Common myeloid progenitor, CD34-positive (primary cell): ENCODE measurements at regions not wholly inside any gene's neighbourhood (a gene's known extent, or its start where the extent isn't known, plus 50 kb on each side); places are given as distances from the start of the nearest gene placed in this dataset.

ENCODE experiments used
- CTCF ChIA-PET: fragments of 350-600 bp; sonication (Branson Sonifier 250); formaldehyde crosslinking; loops from one replicate; lab custom pipeline; 2021; ENCODE audit warnings: antibody characterized with exemption; lab: Charles Lee
- POLR2A ChIA-PET: fragments of 350-600 bp; sonication (Branson Sonifier 250); formaldehyde crosslinking; loops from one replicate; lab custom pipeline; 2021; ENCODE audit warnings: antibody characterized with exemption; lab: Charles Lee
- DNase-seq, 3 donors: peaks; one replicate each; pipeline versions ENCODE4 v3.0.0 to v3.0.0-alpha.2; 2013
- H3K27ac ChIP-seq, 2 experiments: 1 replicate in 1 of 2; 2 replicates in 1 of 2; pipeline ENCODE4 v1.7.0; 2013; ENCODE audit warnings: inconsistent platforms in 2 of 2, low read length in 2 of 2, mild to moderate bottlenecking in 2 of 2, low read depth in 1 of 2, moderate library complexity in 1 of 2; ENCODE audit not compliant: severe bottlenecking in 2 of 2, insufficient read depth in 1 of 2, poor library complexity in 1 of 2
- H3K27me3 ChIP-seq, 5 experiments: replicated peaks in 2 of 5; 1 replicate in 3 of 5; 2 replicates in 2 of 5; pipeline versions ENCODE4 v1.6.1 to v1.7.0; 2013; ENCODE audit warnings: low read length in 4 of 5, mild to moderate bottlenecking in 2 of 5, moderate library complexity in 2 of 5, inconsistent platforms in 1 of 5; ENCODE audit not compliant: insufficient read depth in 5 of 5, control insufficient read depth in 4 of 5
- H3K36me3 ChIP-seq, 4 experiments: 1 replicate in 2 of 4; 2 replicates in 2 of 4; pipeline versions ENCODE4 v1.6.1 to v1.7.0; 2013; ENCODE audit warnings: low read length in 3 of 4, control low read depth in 1 of 4, mild to moderate bottlenecking in 1 of 4; ENCODE audit not compliant: control insufficient read depth in 4 of 4, insufficient read depth in 4 of 4
- H3K4me1 ChIP-seq, 4 experiments: 1 replicate in 3 of 4; 2 replicates in 1 of 4; pipeline versions ENCODE4 v1.6.1 to v1.7.1; 2013; ENCODE audit warnings: low read length in 3 of 4, mild to moderate bottlenecking in 3 of 4, control low read depth in 1 of 4, inconsistent platforms in 1 of 4, moderate library complexity in 1 of 4; ENCODE audit not compliant: control insufficient read depth in 4 of 4, insufficient read depth in 4 of 4; ENCODE audit errors: control extremely low read depth in 1 of 4
- H3K4me3 ChIP-seq, 7 experiments: 1 replicate in 4 of 7; 2 replicates in 3 of 7; pipeline versions ENCODE4 v1.5.1 to v1.7.0; 2013; ENCODE audit warnings: mild to moderate bottlenecking in 7 of 7, low read length in 6 of 7, moderate library complexity in 6 of 7, inconsistent platforms in 2 of 7, low read depth in 2 of 7, control low read depth in 1 of 7; ENCODE audit not compliant: insufficient read depth in 4 of 7, control insufficient read depth in 1 of 7; ENCODE audit errors: extremely low read depth in 1 of 7
- H3K9me3 ChIP-seq, 5 experiments: 1 replicate in 4 of 5; 2 replicates in 1 of 5; pipeline versions ENCODE4 v1.6.1 to v1.7.1; 2013; ENCODE audit warnings: low read length in 4 of 5, mild to moderate bottlenecking in 2 of 5, inconsistent platforms in 1 of 5, low read depth in 1 of 5, moderate library complexity in 1 of 5; ENCODE audit not compliant: control insufficient read depth in 4 of 5, insufficient read depth in 2 of 5; ENCODE audit errors: control extremely low read depth in 1 of 5
- WGBS: methylation state at CpG from one replicate; pipeline ENCODE4 v1.1.5; 2013; ENCODE audit not compliant: insufficient coverage; 5-methylcytosine and 5-hydroxymethylcytosine counted together

GRCh38 chrX:102837847-102838246 is 99.2 kb upstream of the RAB40AL start:
- ChIA-PET POLR2A (no interaction called here), CTCF (no interaction called here)
- no peak overlapping the region for H3K4me3 ChIP-seq
- peaks cover 0 to 5% (median 2%) of the 10 kb centered on the region in 4 experiments for H3K36me3 ChIP-seq
- peaks cover 0 to 6% (median 0%) of the 10 kb centered on the region in 5 experiments for H3K27me3 ChIP-seq
- no peak overlapping the region for H3K27ac ChIP-seq
- no CpG with 5 or more reads among the region's 1 CpG for WGBS
- peaks cover 0 to 3% (median 0%) of the 10 kb centered on the region in 4 experiments for H3K4me1 ChIP-seq
- no peak for DNase-seq
- H3K9me3 ChIP-seq = no peaks in the 10 kb centered on the region

- POLR2A ChIA-PET = no interaction called here
These were observed 96.0 kb upstream of the RAB40AL start for GRCh38 chrX:102840871-102841705.

GRCh38 chrX:102841706-102842003 is 95.4 kb upstream of the RAB40AL start:
- H3K4me1 ChIP-seq = peaks cover 0 to 3% (median 0%) of the 10 kb centered on the region in 4 experiments
- ChIA-PET CTCF (no interaction called here), POLR2A (no interaction called here)
- H3K4me3 ChIP-seq = no peak overlapping the region
- WGBS = 92% methylated on average over 2 of the region's 2 CpGs
- H3K27me3 ChIP-seq = peaks cover 0 to 6% (median 0%) of the 10 kb centered on the region in 5 experiments
- H3K27ac ChIP-seq = no peak overlapping the region
- no peaks in the 10 kb centered on the region for H3K9me3 ChIP-seq
- peaks cover 0 to 10% (median 2%) of the 10 kb centered on the region in 4 experiments for H3K36me3 ChIP-seq
- DNase-seq = no peak

More at GRCh38 chrX:102840871-102841705, 96.0 kb upstream of the RAB40AL start:
- peaks cover 0 to 3% (median 0%) of the 10 kb centered on the region in 4 experiments for H3K4me1 ChIP-seq
- DNase-seq = peak; percentile 15 to 44 (median 37)
- peaks cover 0 to 10% (median 2%) of the 10 kb centered on the region in 4 experiments for H3K36me3 ChIP-seq
- no peaks in the 10 kb centered on the region for H3K9me3 ChIP-seq
- no peak overlapping the region for H3K4me3 ChIP-seq
- WGBS = 71% methylated on average over 5 of the region's 6 CpGs
- peak overlapping the region in 1 of 2 experiments; percentile 28 for H3K27ac ChIP-seq
- CTCF ChIA-PET = no interaction called here
- peaks cover 0 to 6% (median 0%) of the 10 kb centered on the region in 5 experiments for H3K27me3 ChIP-seq

- Histone ChIP-seq H3K27me3 (peaks cover 0 to 4% (median 0%) of the 10 kb centered on the region in 5 experiments), H3K27ac (no peak overlapping the region), H3K36me3 (peaks cover 0 to 12% (median 3%) of the 10 kb centered on the region in 4 experiments), H3K4me1 (peaks cover 0 to 3% (median 0%) of the 10 kb centered on the region in 4 experiments), H3K9me3 (no peaks in the 10 kb centered on the region), H3K4me3 (no peak overlapping the region)
- no peak for DNase-seq
- ChIA-PET CTCF (no interaction called here), POLR2A (no interaction called here)
These were observed 92.1 kb upstream of the RAB40AL start for GRCh38 chrX:102845020-102845419.

- ChIA-PET POLR2A (no interaction called here), CTCF (no interaction called here)
- Histone ChIP-seq H3K4me1 (no peaks in the 10 kb centered on the region), H3K9me3 (no peaks in the 10 kb centered on the region), H3K27me3 (peaks cover 0 to 4% (median 0%) of the 10 kb centered on the region in 5 experiments), H3K4me3 (no peak overlapping the region), H3K27ac (no peak overlapping the region), H3K36me3 (peaks cover 0 to 12% (median 3%) of the 10 kb centered on the region in 4 experiments)
- 85% methylated on average over 2 of the region's 4 CpGs for WGBS
- DNase-seq = no peak
These were observed 90.4 kb upstream of the RAB40AL start for GRCh38 chrX:102846544-102847236.

- Histone ChIP-seq H3K27ac (no peak overlapping the region), H3K36me3 (peaks cover 0 to 12% (median 3%) of the 10 kb centered on the region in 4 experiments), H3K9me3 (no peaks in the 10 kb centered on the region), H3K4me3 (no peak overlapping the region), H3K4me1 (no peaks in the 10 kb centered on the region), H3K27me3 (peaks cover 0 to 2% (median 0%) of the 10 kb centered on the region in 5 experiments)
- ChIA-PET CTCF (no interaction called here), POLR2A (no interaction called here)
- DNase-seq = no peak
- WGBS = no CpG with 5 or more reads among the region's 2 CpGs
These were observed 89.7 kb upstream of the RAB40AL start for GRCh38 chrX:102847362-102847761.

- Histone ChIP-seq H3K9me3 (no peaks in the 10 kb centered on the region), H3K36me3 (peaks cover 0 to 9% (median 3%) of the 10 kb centered on the region in 4 experiments), H3K4me3 (no peak overlapping the region), H3K27ac (no peak overlapping the region), H3K4me1 (no peaks in the 10 kb centered on the region), H3K27me3 (no peaks in the 10 kb centered on the region)
- WGBS = no CpG with 5 or more reads among the region's 1 CpG
- ChIA-PET POLR2A (no interaction called here), CTCF (no interaction called here)
- no peak for DNase-seq
These were observed 87.7 kb upstream of the RAB40AL start for GRCh38 chrX:102849396-102849795.
